ENCODE measurements at regions not wholly inside any gene's neighbourhood (a gene's known extent, or its start where the extent isn't known, plus 50 kb on each side); places are given as distances from the start of the nearest gene placed in this dataset.

- H3K9ac ChIP-seq (replicated peaks; ENCODE audit: extremely low read depth, insufficient read depth, low read length): no peak overlapping the region
- ChIA-PET POLR2A (no interaction called here), CTCF (no interaction called here)
- no peaks in the 10 kb centered on the region for H3K79me2 ChIP-seq (ENCODE audit: control insufficient read depth, insufficient read depth, low read length)
- FAIRE-seq (no peak), DNase-seq (ENCODE audit: low read depth, low spot score) (no peak)
- no TSS peak for BruUV-seq (replicated peaks)
- no peak overlapping the region for H3K27ac ChIP-seq (ENCODE audit: insufficient read depth, low read depth, low read length)
- no peaks in the 10 kb centered on the region for H3K9me3 ChIP-seq (replicated peaks; ENCODE audit: control insufficient read depth, insufficient read depth, low read length)
- no peaks in the 10 kb centered on the region for H3K4me1 ChIP-seq (ENCODE audit: control insufficient read depth, extremely low read depth, insufficient read depth, low read length)
- H3K4me2 ChIP-seq (ENCODE audit: insufficient read depth, low read length): no peak overlapping the region
- no peak overlapping the region for H3K4me3 ChIP-seq (replicated peaks in 1 of 3; ENCODE audit: insufficient read depth in 1 of 3, low read depth in 1 of 3, low read length in 3 of 3)
- no peaks in the 10 kb centered on the region for H3K27me3 ChIP-seq (ENCODE audit: control insufficient read depth in 2 of 2, insufficient read depth in 2 of 2, low read length in 2 of 2)
- intact Hi-C loops (cut with micrococcal nuclease) (no loop called here), dilution Hi-C loops (cut with MboI; ENCODE audit: extremely low pct_ligation_motif_present, low sequenced_read_pairs) (no loop called here)
- H3K9me1 ChIP-seq (replicated peaks; ENCODE audit: control insufficient read depth, extremely low read depth, insufficient read depth, low read length): no peaks in the 10 kb centered on the region
- TF ChIP-seq POLR2A (IDR thresholded peaks at IDR 0.05; ENCODE audit: low read depth, low read length) (no peak), MYC (IDR thresholded peaks at IDR 0.05; ENCODE audit: low read depth, low read length) (no peak), MAX (IDR thresholded peaks at IDR 0.05; ENCODE audit: insufficient read depth, insufficient read length) (no peak)
- H3K36me3 ChIP-seq (ENCODE audit: control insufficient read depth in 2 of 2, extremely low read depth in 1 of 2, insufficient read depth in 2 of 2, low read length in 2 of 2): no peaks in the 10 kb centered on the region
- no peaks in the 10 kb centered on the region for H4K20me1 ChIP-seq (replicated peaks; ENCODE audit: control insufficient read depth, extremely low read depth, insufficient read depth, low read length)
- no peak overlapping the region for H2AFZ ChIP-seq (ENCODE audit: low read depth, low read length)
These were observed 168.7 kb upstream of the MSX2 start for GRCh38 chr5:174555726-174556125.

- Histone ChIP-seq H2AFZ (ENCODE audit: low read depth, low read length) (no peak overlapping the region), H3K4me3 (replicated peaks in 1 of 3; ENCODE audit: insufficient read depth in 1 of 3, low read depth in 1 of 3, low read length in 3 of 3) (no peak overlapping the region), H4K20me1 (replicated peaks; ENCODE audit: control insufficient read depth, extremely low read depth, insufficient read depth, low read length) (no peaks in the 10 kb centered on the region), H3K9ac (replicated peaks; ENCODE audit: extremely low read depth, insufficient read depth, low read length) (no peak overlapping the region), H3K27me3 (ENCODE audit: control insufficient read depth in 2 of 2, insufficient read depth in 2 of 2, low read length in 2 of 2) (no peaks in the 10 kb centered on the region), H3K4me1 (ENCODE audit: control insufficient read depth, extremely low read depth, insufficient read depth, low read length) (no peaks in the 10 kb centered on the region), H3K79me2 (ENCODE audit: control insufficient read depth, insufficient read depth, low read length) (no peaks in the 10 kb centered on the region), H3K36me3 (ENCODE audit: control insufficient read depth in 2 of 2, extremely low read depth in 1 of 2, insufficient read depth in 2 of 2, low read length in 2 of 2) (no peaks in the 10 kb centered on the region), H3K9me1 (replicated peaks; ENCODE audit: control insufficient read depth, extremely low read depth, insufficient read depth, low read length) (no peaks in the 10 kb centered on the region), H3K9me3 (replicated peaks; ENCODE audit: control insufficient read depth, insufficient read depth, low read length) (no peaks in the 10 kb centered on the region), H3K4me2 (ENCODE audit: insufficient read depth, low read length) (no peak overlapping the region), H3K27ac (ENCODE audit: insufficient read depth, low read depth, low read length) (no peak overlapping the region)
- dilution Hi-C loops (cut with MboI; ENCODE audit: extremely low pct_ligation_motif_present, low sequenced_read_pairs): no loop called here
- ChIA-PET POLR2A (no interaction called here), CTCF (no interaction called here)
- FAIRE-seq: no peak
- intact Hi-C loops (cut with micrococcal nuclease): no loop called here
- BruUV-seq (replicated peaks): no TSS peak
- no peak for DNase-seq (ENCODE audit: low read depth, low spot score)
- TF ChIP-seq, protein P1, sequence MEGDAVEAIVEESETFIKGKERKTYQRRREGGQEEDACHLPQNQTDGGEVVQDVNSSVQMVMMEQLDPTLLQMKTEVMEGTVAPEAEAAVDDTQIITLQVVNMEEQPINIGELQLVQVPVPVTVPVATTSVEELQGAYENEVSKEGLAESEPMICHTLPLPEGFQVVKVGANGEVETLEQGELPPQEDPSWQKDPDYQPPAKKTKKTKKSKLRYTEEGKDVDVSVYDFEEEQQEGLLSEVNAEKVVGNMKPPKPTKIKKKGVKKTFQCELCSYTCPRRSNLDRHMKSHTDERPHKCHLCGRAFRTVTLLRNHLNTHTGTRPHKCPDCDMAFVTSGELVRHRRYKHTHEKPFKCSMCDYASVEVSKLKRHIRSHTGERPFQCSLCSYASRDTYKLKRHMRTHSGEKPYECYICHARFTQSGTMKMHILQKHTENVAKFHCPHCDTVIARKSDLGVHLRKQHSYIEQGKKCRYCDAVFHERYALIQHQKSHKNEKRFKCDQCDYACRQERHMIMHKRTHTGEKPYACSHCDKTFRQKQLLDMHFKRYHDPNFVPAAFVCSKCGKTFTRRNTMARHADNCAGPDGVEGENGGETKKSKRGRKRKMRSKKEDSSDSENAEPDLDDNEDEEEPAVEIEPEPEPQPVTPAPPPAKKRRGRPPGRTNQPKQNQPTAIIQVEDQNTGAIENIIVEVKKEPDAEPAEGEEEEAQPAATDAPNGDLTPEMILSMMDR (IDR thresholded peaks at IDR 0.05; ENCODE audit: extremely low read depth in 1 of 2, insufficient read depth in 1 of 2, low read depth in 1 of 2, low read length in 2 of 2): no peak
- TF ChIP-seq MYC (IDR thresholded peaks at IDR 0.05; ENCODE audit: low read depth, low read length) (no peak), POLR2A (IDR thresholded peaks at IDR 0.05; ENCODE audit: low read depth, low read length) (no peak), JUN (IDR thresholded peaks at IDR 0.05; ENCODE audit: borderline replicate concordance, insufficient read depth, insufficient read length, low read depth) (no peak), GATA2 (IDR thresholded peaks at IDR 0.05; ENCODE audit: insufficient read depth, insufficient read length, low read depth, low read length) (no peak), POLR2AphosphoS5 (IDR thresholded peaks at IDR 0.05; ENCODE audit: insufficient read depth, low read depth, low read length) (no peak), EZH2 (IDR thresholded peaks at IDR 0.05; ENCODE audit: borderline replicate concordance, low read depth, low read length, severe bottlenecking) (no peak), FOS (IDR thresholded peaks at IDR 0.05; ENCODE audit: borderline replicate concordance, insufficient read depth, low read length) (no peak), MAX (IDR thresholded peaks at IDR 0.05; ENCODE audit: insufficient read depth, insufficient read length) (no peak)
These were observed 167.6 kb upstream of the MSX2 start for GRCh38 chr5:174556756-174557155.
